ENCODE measurements at regions not wholly inside any gene's neighbourhood (a gene's known extent, or its start where the extent isn't known, plus 50 kb on each side); places are given as distances from the start of the nearest gene placed in this dataset.
"Not testable (repeated sequence)": the region's sequence is repeated elsewhere in the genome, so short reads cannot be mapped to it uniquely, and the experiment has no call there.

GRCh38 chr2:62410926-62411456, 95.0 kb downstream of the TMEM17 start:
- no peak for DNase-seq (ENCODE audit: low spot score)

GRCh38 chr2:62410015-62410453, 96.0 kb downstream of the TMEM17 start:
- no peak for DNase-seq (ENCODE audit: low spot score)

DNA sequence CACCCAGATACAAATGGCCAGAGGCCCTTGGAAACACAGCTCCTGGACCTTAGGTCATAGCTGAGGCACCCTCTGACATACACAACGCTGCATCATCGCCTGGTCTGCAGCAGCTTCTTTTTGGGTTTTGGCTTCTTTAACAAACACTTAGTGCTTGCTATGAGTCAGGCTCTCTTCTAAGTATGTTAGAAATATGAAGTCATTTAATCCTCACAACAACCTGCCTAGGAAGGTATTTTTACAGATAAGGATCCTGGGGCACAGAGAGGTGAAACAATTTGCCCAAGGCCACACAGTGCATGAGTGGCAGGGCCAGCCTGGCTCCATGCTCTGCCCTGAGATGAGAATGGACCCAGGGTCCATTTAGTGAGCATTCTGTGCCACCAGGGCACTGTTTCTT, 96.6 kb downstream of the TMEM17 start:
- no peak for DNase-seq (ENCODE audit: low spot score)

- no peak for DNase-seq (ENCODE audit: low spot score)
These were observed 97.7 kb downstream of the TMEM17 start for GRCh38 chr2:62408241-62408677.

DNA sequence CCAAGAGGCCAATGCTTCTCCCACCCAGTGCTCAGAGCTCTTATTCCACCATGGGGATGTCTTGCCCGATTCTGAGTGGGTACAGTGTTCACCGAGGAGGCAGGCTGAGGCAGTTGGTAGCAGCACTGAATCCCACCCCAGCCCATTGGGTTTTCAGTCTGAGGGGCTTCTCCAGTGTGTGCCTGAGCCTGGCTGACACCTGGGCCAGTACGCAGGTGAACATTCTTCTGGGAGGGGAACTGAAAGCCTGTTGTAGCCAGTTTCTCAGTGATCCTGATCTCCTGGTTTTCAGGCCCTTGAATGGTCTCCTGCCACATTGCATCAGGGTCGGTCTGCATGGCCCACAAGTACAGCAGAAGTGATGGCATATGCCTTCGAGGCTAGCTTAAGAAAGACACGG, 98.2 kb downstream of the TMEM17 start:
- no peak for DNase-seq (ENCODE audit: low spot score)

DNA sequence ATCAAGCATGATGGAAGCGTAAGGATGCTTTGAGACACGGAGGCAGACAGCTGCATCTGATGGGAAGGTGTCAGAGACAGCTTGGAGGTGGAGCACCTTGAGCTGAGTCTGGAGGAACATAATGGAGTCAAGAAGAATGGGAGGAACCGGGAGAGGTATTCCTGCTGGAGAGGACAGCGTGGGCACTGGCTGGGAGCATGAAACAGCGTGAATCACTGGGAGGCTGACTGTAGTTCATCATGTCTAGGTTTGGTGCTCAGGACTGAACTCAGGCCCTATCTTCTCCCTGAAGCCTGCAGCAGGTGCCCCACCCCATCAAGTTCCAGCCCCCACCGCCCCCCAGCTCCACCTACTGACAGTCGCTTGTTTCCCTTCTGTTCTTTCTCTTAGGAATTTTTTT, 98.6 kb downstream of the TMEM17 start:
- no peak for DNase-seq (ENCODE audit: low spot score)

DNA sequence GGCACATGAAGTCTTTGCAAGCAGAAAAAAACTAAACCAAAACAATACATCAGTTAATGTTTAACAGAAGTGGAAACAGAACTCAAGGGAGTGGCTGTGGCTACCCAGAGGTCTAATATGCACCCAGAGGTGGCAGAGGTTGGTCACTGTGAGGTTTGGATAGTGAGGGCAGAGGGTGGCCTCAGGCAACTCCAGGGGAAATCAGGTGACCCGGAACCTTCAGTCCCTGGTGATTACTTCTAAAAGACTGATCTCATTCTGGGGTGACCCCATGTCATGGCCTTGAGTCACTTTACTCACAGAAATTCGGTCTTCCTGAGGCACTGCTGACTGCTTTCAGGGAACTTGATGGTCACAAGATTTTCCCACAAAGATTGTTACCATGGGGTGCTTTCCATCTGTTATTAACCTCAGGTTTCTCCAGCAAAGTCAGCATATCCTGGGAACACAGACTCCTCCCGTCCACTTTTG, 99.4 kb downstream of the TMEM17 start:
- DNase-seq (ENCODE audit: low spot score), result no peak

DNA sequence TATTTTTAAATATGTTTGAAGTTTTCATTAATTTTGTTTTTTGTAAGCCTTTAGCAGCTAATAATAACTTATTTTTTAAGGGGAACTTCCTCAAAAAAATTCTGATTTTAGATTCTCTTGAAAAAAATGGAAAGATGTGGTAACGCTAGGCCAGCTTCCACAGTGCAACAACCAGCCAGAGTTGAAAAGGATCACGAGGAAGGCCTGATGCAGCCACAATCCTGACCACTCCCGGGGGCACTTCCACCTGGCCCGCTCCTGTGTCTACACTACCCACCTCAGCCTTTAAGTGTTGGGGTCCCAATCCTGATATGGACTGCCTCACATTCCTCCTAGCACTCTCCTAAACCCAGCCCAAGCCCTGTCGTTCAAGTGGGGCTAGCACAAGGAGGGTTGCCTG, 101.1 kb downstream of the TMEM17 start:
- no peak for DNase-seq (ENCODE audit: low spot score)

DNA sequence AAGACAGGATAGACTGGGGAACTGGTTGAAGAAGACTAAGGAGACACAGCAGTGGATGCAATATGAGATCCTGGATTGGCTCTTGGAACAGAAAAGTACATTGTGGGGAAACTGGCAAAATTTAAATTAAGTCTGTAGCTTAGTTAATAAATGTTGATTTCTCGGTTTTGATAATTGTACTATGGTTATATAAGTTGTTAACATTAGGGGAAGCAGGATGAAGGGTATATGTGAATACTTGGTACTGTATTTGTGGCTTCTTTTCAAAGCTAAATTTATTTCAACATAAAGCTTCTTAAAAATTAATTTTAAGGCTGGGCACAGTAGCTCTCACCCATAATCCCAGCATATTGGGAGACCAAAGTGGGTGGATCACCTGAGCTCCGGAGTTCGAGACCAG, 103.8 kb downstream of the TMEM17 start:
- no peak for DNase-seq (ENCODE audit: low spot score)

- DNase-seq (ENCODE audit: low spot score), result no peak
These were observed 107.6 kb downstream of the TMEM17 start for GRCh38 chr2:62398356-62398755.

DNA sequence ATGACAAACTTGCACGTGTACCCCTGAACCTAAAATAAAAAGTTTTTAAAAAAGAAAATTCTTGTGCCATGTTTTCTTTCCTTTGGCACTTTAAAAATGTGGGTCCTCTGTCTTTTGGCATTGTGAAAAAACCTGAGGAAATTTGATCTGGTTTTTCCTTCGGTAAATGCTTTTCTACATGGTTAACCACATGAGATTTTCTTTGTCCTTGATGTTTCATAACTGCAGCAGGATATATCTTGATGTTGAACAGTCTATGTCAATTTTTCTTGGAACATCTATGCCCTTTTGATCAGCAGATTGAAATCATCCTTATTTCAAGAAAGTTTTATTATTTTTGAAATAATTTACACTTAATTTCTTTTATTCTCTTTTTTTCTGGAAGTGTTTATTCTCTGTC, 109.1 kb downstream of the TMEM17 start:
- DNase-seq (ENCODE audit: low spot score), result no peak

GRCh38 chr2:62393293-62393692, 112.7 kb downstream of the TMEM17 start:
- no peak for DNase-seq (ENCODE audit: low spot score)

GRCh38 chr2:62391696-62392095, 114.3 kb downstream of the TMEM17 start:
- DNase-seq (ENCODE audit: low spot score), result no peak

DNA sequence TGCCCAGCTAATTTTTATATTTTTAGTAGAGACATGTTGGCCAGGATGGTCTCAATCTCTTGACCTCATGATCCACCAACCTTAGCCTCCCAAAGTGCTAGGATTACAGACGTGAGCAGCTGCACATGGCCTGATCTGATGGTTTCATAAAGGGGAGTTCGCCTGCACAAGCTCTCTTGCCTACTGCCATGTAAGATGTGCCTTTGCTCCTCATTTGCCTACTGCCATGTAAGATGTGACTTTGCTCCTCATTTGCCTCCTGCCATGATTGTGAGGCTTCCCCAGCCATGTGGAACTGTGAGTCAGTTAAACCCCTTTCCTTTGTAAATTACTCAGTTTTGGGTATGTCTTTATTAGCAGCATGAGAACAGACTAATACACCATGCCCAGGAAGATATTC, 119.6 kb downstream of the TMEM17 start:
- DNase-seq (ENCODE audit: low spot score), result not testable (repeated sequence)

GRCh38 chr2:62383846-62384245, 122.1 kb downstream of the TMEM17 start:
- no peak for DNase-seq (ENCODE audit: low spot score)

GRCh38 chr2:62382757-62383156, 123.2 kb downstream of the TMEM17 start:
- no peak for DNase-seq (ENCODE audit: low spot score)

GRCh38 chr2:62382122-62382521, 123.9 kb downstream of the TMEM17 start:
- no peak for DNase-seq (ENCODE audit: low spot score)

DNA sequence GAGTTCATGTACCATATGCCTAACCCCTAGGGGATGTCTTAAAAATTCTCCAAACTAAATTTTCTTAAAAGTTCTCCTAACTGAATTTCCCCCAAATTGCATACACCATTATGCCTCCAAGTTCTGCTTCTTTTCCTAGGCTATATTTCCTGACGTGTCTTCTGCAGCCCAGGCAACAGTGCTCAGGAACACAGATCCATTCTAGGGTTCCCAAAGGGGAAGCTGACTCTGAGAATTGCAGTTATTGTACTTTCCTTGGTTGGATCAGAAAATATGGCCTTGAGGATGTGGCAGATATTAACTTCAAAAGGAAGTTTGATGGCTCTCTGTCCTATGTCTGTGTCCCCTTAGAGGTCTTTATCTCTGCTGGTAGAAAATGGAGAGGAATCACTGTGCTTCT, 124.3 kb downstream of the TMEM17 start:
- no peak for DNase-seq (ENCODE audit: low spot score)

DNA sequence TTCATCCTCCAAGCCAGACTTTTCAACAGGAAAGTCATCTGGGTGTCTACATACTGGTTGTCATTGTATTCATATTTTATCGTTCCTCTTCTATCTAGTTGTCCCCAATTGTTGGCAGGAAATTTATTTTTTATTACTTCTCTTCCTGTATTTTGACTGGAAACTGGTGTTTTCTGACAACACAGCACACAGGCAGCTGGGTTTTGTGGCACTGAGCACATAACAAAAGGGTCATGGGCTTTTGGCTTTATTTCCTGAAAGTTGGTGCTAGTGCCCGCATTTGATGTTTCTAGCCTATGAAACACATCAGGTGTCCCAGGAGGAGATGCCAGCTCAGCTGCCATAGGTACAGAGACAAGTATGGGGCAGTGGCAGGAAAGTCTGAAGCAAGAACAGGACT, 126.4 kb downstream of the TMEM17 start:
- no peak for DNase-seq (ENCODE audit: low spot score)

DNA sequence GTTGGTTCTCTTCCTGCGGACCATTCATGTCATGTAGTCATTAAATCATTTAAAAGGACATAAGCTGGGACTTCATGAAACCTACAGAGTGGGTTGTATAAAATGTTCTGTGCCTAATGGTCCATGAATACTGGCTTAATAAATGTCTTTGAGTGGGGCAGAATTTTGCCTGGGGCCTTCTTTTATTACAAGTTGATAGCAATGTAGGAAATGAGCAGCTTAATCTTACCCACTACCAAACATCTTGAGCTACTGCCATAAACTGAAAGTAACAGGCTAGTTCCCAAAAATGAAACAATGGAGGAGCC, 130.9 kb downstream of the TMEM17 start:
- DNase-seq (ENCODE audit: low spot score), result no peak

DNA sequence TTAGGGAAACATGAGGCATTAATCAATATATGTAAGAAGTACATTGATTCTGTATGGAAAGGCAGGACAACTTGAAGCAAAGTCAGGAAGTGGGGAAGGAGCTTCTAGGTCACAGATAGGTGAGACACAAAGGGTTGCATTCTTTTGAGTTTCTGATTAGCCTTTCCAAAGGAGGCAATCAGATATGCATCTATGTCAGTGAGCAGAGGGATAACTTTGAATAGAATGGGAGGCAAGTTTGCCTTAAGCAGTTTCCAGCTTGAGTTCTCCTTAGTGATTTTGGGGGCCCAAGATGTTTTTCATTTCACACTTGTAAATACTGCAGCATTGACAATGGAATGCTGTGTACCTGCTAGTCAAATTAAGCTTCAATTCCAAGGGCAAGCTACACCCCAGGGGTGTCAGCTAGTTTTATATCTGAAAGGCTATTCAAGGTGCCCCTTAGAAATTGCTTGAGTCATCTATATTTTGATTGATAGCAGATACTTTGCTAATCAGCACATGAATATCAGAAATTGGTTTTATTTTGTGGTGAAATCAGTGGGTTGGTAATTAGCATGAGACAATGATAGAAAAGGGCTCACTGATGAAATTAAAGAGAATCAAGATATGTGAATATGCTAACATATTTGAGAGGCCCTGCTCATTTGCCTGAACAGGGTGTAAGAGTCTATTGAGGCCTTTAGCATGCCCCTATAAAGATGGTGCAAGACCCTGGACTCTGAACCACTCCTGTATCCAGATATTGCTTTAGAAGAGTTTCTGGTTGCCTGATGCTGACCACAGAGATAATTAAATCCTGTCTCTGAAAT, 131.5 kb downstream of the TMEM17 start:
- DNase-seq (ENCODE audit: low spot score), result no peak

GRCh38 chr2:62372824-62373223, 133.2 kb downstream of the TMEM17 start:
- DNase-seq (ENCODE audit: low spot score), result no peak

DNA sequence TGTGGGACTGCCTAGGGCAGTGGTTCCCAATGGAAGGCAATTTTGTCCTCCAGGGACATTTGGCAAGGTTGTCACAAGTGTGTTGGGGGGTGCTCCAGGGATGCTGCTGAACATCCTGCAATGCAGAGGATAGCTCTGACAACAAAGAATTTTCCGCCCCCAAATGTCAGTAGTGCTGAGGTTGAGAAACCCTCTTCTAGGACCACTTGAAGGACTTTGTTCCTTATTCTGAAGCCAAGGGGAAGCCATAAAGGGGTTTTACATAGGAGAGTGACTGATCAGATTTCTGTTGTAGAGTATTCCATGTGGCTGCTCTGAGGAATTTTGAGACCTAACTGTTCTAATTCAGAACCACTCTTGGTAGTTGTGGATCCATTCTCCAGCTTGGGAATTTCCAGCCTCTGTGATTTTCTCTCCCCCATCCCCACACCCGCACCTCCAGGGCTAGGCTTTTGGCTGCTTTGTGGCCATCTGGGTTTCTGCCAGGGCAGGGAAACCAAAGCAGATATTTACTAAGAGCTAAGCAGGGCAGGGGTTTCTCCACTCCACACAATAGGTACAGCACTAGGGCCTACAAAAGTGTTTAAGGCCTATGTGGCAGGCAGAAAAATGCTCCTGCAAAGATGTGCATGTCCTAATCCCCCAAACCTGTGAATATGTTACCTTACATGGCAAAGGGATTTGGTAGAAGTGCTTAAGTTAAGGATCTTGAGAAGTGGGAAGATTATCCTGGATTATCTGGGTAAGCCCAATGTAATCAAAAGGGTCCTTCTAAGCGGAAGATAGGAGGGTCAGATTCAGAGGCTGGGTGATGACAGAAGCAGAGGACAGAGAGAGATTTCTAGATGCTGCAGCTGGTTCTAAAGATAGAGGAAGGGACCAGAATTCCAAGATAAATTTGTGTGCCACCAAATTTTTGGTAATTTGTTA, 135.4 kb downstream of the TMEM17 start:
- no peak for DNase-seq (ENCODE audit: low spot score)

Data from activated CD4-positive, alpha-beta T cell treated with anti-CD3 and anti-CD28 coated beads, Interleukin-2, Interleukin-4, amounts not matched to agents 100 ng/mL and 50 ng/mL, durations not matched to agents 16 hours and 8 hours (primary cell).